ENCODE measurements at regions not wholly inside any gene's neighbourhood (a gene's known extent, or its start where the extent isn't known, plus 50 kb on each side); places are given as distances from the start of the nearest gene placed in this dataset.
"Not testable (repeated sequence)": the region's sequence is repeated elsewhere in the genome, so short reads cannot be mapped to it uniquely, and the experiment has no call there.

DNA sequence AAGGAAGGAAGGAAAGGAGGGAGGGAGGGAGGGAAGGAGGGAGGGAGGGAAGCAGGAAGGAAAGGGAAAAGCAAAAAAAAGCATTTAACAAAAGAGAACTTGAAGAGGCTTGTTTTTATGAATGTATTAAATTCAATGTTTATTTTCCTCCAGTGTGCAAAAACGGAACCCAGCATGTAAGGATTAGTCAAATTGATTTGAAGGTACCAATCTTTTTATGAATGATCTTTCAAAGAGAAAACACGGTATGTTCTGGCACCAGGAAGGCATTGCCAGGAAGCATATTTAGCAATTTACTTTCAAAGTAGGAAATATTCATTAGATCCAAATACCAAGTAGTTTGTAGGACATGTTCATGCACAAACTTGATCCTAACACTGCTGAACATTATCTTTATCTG is 453.6 kb downstream of the PDGFC start:
- Histone ChIP-seq H3K36me3 (no peaks in the 10 kb centered on the region), H3K9me3 (no peaks in the 10 kb centered on the region), H3K4me3 (no peak overlapping the region), H3K4me1 (no peaks in the 10 kb centered on the region), H3K27ac (no peak overlapping the region), H3K27me3 (no peaks in the 10 kb centered on the region)
- WGBS, 2 donors, result 35 to 43% methylated on average over 2 of the region's 2 CpGs
- intact Hi-C loops (cut with DNase I), result no loop called here
- TF ChIP-seq, protein P1, sequence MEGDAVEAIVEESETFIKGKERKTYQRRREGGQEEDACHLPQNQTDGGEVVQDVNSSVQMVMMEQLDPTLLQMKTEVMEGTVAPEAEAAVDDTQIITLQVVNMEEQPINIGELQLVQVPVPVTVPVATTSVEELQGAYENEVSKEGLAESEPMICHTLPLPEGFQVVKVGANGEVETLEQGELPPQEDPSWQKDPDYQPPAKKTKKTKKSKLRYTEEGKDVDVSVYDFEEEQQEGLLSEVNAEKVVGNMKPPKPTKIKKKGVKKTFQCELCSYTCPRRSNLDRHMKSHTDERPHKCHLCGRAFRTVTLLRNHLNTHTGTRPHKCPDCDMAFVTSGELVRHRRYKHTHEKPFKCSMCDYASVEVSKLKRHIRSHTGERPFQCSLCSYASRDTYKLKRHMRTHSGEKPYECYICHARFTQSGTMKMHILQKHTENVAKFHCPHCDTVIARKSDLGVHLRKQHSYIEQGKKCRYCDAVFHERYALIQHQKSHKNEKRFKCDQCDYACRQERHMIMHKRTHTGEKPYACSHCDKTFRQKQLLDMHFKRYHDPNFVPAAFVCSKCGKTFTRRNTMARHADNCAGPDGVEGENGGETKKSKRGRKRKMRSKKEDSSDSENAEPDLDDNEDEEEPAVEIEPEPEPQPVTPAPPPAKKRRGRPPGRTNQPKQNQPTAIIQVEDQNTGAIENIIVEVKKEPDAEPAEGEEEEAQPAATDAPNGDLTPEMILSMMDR (IDR thresholded peaks at IDR 0.05), result no peak
- no peak for TF ChIP-seq POLR2A (IDR thresholded peaks at IDR 0.05)
- no peak for DNase-seq

DNA sequence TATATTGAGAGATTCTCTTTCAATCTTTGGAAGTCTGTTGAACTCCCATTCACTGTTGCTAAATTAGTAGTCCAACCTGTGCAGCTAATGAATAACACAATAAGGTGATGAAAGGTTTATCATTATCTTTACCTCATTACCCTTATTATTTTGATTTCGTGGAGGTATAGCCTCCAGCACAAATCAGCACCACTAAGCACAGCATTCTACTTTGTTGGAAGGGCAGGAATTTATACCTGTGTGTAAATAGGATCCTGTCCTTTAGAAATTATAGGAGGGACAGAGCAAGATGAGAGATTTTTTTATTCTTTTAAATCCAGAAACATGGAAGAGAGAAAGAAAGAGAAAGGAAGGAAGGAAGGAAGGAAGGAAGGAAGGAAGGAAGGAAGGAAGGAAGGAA is 454.1 kb downstream of the PDGFC start:
- Histone ChIP-seq H3K9me3 (no peaks in the 10 kb centered on the region), H3K36me3 (no peaks in the 10 kb centered on the region), H3K4me1 (no peaks in the 10 kb centered on the region), H3K27ac (no peak overlapping the region), H3K27me3 (no peaks in the 10 kb centered on the region), H3K4me3 (no peak overlapping the region)
- 6 to 13% methylated on average over 1 of the region's 1 CpG for WGBS, 2 donors
- intact Hi-C loops (cut with DNase I), result no loop called here
- no peak for DNase-seq
- TF ChIP-seq, protein P1 (IDR thresholded peaks at IDR 0.05), result no peak
- TF ChIP-seq POLR2A (IDR thresholded peaks at IDR 0.05), result no peak

DNA sequence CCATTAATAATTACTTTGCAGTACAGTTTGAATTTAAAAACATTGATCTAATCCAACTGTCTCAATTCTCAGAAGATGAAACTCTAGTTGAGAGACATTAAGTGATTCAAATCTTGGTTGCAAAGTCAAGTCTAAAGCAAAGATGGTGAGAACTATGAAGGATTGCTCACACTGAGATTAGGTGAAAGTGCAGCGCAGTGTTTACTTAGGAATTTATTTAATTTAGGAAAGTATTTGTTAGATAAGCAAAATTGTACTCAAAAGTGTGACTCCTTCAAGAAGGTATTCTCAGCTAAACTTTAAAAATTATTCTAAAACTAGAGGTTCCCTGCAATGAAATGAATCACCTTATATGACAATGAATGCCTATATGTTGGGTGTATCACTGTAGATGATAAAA is 454.9 kb downstream of the PDGFC start:
- no peak for DNase-seq
- Histone ChIP-seq H3K9me3 (no peaks in the 10 kb centered on the region), H3K4me3 (no peak overlapping the region), H3K4me1 (no peaks in the 10 kb centered on the region), H3K36me3 (no peaks in the 10 kb centered on the region), H3K27me3 (no peaks in the 10 kb centered on the region), H3K27ac (no peak overlapping the region)
- TF ChIP-seq POLR2A (IDR thresholded peaks at IDR 0.05), result no peak
- TF ChIP-seq, protein P1 (IDR thresholded peaks at IDR 0.05), result no peak
- intact Hi-C loops (cut with DNase I), result no loop called here
- WGBS, 2 donors, result 71 to 74% methylated on average over 1 of the region's 1 CpG

DNA sequence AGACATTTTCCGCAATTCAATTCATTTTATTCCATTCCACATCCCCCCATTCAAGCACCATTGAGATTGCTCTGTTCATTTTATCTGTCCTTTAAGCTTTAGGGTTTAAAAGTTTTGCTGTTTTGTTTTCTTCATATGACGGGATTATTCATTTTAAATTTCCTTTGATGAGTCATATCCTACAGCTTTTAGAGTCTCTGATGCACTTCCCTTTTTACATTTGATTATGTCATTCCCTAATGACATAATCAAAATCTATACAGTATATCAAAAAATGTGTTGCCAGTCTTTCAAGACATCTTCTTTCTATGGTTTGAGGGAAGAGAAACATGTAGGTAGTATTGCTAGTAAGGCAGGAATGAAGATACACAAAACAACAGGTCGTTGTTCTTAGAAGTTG is 456.3 kb downstream of the PDGFC start:
- TF ChIP-seq POLR2A (IDR thresholded peaks at IDR 0.05), result no peak
- TF ChIP-seq, protein P1 (IDR thresholded peaks at IDR 0.05), result no peak
- H3K9me3 ChIP-seq, result no peaks in the 10 kb centered on the region
- no peak for DNase-seq
- H3K4me1 ChIP-seq, result no peaks in the 10 kb centered on the region
- no peaks in the 10 kb centered on the region for H3K27me3 ChIP-seq
- H3K4me3 ChIP-seq, result no peak overlapping the region
- intact Hi-C loops (cut with DNase I), result no loop called here
- H3K36me3 ChIP-seq, result no peaks in the 10 kb centered on the region
- no peak overlapping the region for H3K27ac ChIP-seq
- 67 to 70% methylated on average over 3 of the region's 3 CpGs for WGBS, 2 donors

GRCh38 chr4:156512622-156513021 is 459.0 kb downstream of the PDGFC start:
- no peaks in the 10 kb centered on the region for H3K36me3 ChIP-seq
- no peak for TF ChIP-seq POLR2A (IDR thresholded peaks at IDR 0.05)
- TF ChIP-seq, protein P1 (IDR thresholded peaks at IDR 0.05), result no peak

GRCh38 chr4:156509921-156510320 is 461.7 kb downstream of the PDGFC start:
- WGBS, 2 donors, result 72 to 88% methylated on average over 1 of the region's 1 CpG
- H3K36me3 ChIP-seq; DNase-seq; H3K9me3 ChIP-seq; intact Hi-C loops (cut with DNase I); H3K4me3 ChIP-seq; H3K27me3 ChIP-seq; H3K27ac ChIP-seq; H3K4me1 ChIP-seq: not testable (repeated sequence)

More at GRCh38 chr4:156512622-156513021, 459.0 kb downstream of the PDGFC start:
- no peaks in the 10 kb centered on the region for H3K4me1 ChIP-seq
- 35 to 54% methylated on average over 2 of the region's 2 CpGs for WGBS, 2 donors
- H3K27me3 ChIP-seq, result no peaks in the 10 kb centered on the region
- no peak overlapping the region for H3K4me3 ChIP-seq
- intact Hi-C loops (cut with DNase I), result no loop called here
- H3K27ac ChIP-seq, result no peak overlapping the region
- H3K9me3 ChIP-seq, result no peaks in the 10 kb centered on the region
- DNase-seq, result no peak

All from esophagus squamous epithelium (tissue), 5 donors.